C4-2B (cell line): ENCODE measurements at regions not wholly inside any gene's neighbourhood (a gene's known extent, or its start where the extent isn't known, plus 50 kb on each side); places are given as distances from the start of the nearest gene placed in this dataset.
"Not testable (repeated sequence)": the region's sequence is repeated elsewhere in the genome, so short reads cannot be mapped to it uniquely, and the experiment has no call there.

Experiments used
- CTCF ChIP-seq: fragments of 450-650 bp; conservative IDR thresholded peaks from 2 replicates; pipeline ENCODE4 v1.5.1; 2017; ENCODE audit warnings: mild to moderate bottlenecking
- ZFX ChIP-seq: fragments of 450-650 bp; IDR thresholded peaks from 2 replicates; pipeline ENCODE4 v1.6.1; 2017

GRCh38 chr15:20441138-20441537, 100.5 kb downstream of the GOLGA6L6 start:
- TF ChIP-seq CTCF, ZFX: not testable (repeated sequence)
